ENCODE measurements at regions not wholly inside any gene's neighbourhood (a gene's known extent, or its start where the extent isn't known, plus 50 kb on each side); places are given as distances from the start of the nearest gene placed in this dataset.

- TF ChIP-seq POLR2A (IDR thresholded peaks at IDR 0.05) (no peak), EP300 (IDR thresholded peaks at IDR 0.05) (no peak)
Measured at GRCh38 chr5:101677961-101678360, 618.1 kb downstream of the SLCO4C1 start.
